PFSK-1 (cell line): ENCODE measurements at regions not wholly inside any gene's neighbourhood (a gene's known extent, or its start where the extent isn't known, plus 50 kb on each side); places are given as distances from the start of the nearest gene placed in this dataset.

Source experiments
- POLR2AphosphoS5 ChIP-seq: IDR thresholded peaks from 2 replicates; pipeline ENCODE4 v1.6.1; 2012; ENCODE audit warnings: low read depth, mild to moderate bottlenecking, control low read depth, low read length, moderate library complexity
- TAF1 ChIP-seq: IDR thresholded peaks from 2 replicates; pipeline ENCODE4 v1.6.1; 2012; ENCODE audit warnings: low read length, control low read depth, borderline replicate concordance; ENCODE audit not compliant: insufficient read depth
- TF ChIP-seq, protein P1 (sequence below), 2 experiments: IDR thresholded peaks; 2 replicates each; pipeline versions ENCODE4 v1.6.1 to v1.8.0; 2011 to 2012; ENCODE audit warnings: low read depth in 2 of 2, low read length in 2 of 2, control low read depth in 1 of 2, inconsistent platforms in 1 of 2, mild to moderate bottlenecking in 1 of 2, moderate library complexity in 1 of 2; ENCODE audit not compliant: insufficient read depth in 1 of 2

DNA sequence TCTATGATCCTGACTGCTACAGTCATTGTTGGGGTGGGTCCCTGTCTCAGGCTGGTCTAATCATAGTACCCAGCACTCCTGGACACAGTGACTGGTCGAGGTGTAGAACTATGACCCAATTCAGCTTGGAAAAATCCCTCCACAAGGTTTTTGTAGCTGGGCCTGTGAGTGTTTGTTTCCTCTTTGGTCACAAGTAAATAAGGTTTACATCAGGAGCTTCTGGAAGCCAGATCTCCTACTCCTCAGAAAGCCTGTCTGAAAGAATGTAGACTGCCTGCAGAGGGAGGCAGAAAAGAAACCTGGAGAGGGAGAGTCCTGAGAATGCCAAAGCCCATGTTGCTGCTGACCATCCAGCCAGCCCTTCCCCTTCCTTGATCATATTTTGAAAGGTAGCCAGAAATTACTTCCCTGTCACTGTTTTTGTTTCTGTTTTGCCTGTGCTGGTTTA lies 123.2 kb downstream of the RAP2B start:
- no peak for TF ChIP-seq POLR2AphosphoS5
- TF ChIP-seq, protein P1, sequence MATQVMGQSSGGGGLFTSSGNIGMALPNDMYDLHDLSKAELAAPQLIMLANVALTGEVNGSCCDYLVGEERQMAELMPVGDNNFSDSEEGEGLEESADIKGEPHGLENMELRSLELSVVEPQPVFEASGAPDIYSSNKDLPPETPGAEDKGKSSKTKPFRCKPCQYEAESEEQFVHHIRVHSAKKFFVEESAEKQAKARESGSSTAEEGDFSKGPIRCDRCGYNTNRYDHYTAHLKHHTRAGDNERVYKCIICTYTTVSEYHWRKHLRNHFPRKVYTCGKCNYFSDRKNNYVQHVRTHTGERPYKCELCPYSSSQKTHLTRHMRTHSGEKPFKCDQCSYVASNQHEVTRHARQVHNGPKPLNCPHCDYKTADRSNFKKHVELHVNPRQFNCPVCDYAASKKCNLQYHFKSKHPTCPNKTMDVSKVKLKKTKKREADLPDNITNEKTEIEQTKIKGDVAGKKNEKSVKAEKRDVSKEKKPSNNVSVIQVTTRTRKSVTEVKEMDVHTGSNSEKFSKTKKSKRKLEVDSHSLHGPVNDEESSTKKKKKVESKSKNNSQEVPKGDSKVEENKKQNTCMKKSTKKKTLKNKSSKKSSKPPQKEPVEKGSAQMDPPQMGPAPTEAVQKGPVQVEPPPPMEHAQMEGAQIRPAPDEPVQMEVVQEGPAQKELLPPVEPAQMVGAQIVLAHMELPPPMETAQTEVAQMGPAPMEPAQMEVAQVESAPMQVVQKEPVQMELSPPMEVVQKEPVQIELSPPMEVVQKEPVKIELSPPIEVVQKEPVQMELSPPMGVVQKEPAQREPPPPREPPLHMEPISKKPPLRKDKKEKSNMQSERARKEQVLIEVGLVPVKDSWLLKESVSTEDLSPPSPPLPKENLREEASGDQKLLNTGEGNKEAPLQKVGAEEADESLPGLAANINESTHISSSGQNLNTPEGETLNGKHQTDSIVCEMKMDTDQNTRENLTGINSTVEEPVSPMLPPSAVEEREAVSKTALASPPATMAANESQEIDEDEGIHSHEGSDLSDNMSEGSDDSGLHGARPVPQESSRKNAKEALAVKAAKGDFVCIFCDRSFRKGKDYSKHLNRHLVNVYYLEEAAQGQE (IDR thresholded peaks at IDR 0.05; ENCODE audit: insufficient read depth in 1 of 2, low read depth in 2 of 2, low read length in 2 of 2) = no peak
- no peak for TF ChIP-seq TAF1
